Heart left ventricle (tissue), 16 donors: ENCODE measurements at regions not wholly inside any gene's neighbourhood (a gene's known extent, or its start where the extent isn't known, plus 50 kb on each side); places are given as distances from the start of the nearest gene placed in this dataset.

ENCODE experiments used
- ATAC-seq, 4 donors: fragments of 200-7000 bp; cut with Tn5 transposase; one replicate each; pipeline ENCODE4 v1.9.1; 2020 to 2022; ENCODE audit warnings: moderate library complexity in 4 of 4, mild to moderate bottlenecking in 3 of 4, moderate number of reproducible peaks in 1 of 4
- DNase-seq, 5 donors: peaks; one replicate each; pipeline ENCODE4 v3.0.0-alpha.2; 2020
- H3K27ac ChIP-seq, 12 donors: fragments of 200-600 bp; sonication (generic) in 4 of 12; one replicate each; pipeline versions ENCODE4 v1.5.0 to v1.8.0; 2016 to 2022; ENCODE audit warnings: mild to moderate bottlenecking in 2 of 12
- H3K27me3 ChIP-seq, 9 donors: fragments of 200-600 bp; sonication (generic) in 2 of 9; one replicate each; pipeline versions ENCODE4 v1.5.1 to v1.8.0; 2016 to 2022; ENCODE audit warnings: mild to moderate bottlenecking in 3 of 9
- H3K36me3 ChIP-seq, 9 donors: fragments of 200-600 bp; sonication (generic) in 2 of 9; one replicate each; pipeline versions ENCODE4 v1.5.0 to v1.8.0; 2018 to 2022; ENCODE audit warnings: mild to moderate bottlenecking in 2 of 9
- H3K4me1 ChIP-seq, 12 donors: fragments of 200-600 bp; sonication (generic) in 4 of 12; one replicate each; pipeline versions ENCODE4 v1.5.0 to v1.8.0; 2016 to 2022; ENCODE audit warnings: mild to moderate bottlenecking in 3 of 12
- H3K4me3 ChIP-seq, 12 donors: fragments of 200-600 bp; sonication (generic) in 4 of 12; one replicate each; pipeline versions ENCODE4 v1.5.0 to v1.8.0; 2017 to 2022; ENCODE audit warnings: mild to moderate bottlenecking in 9 of 12, moderate library complexity in 4 of 12
- H3K9me3 ChIP-seq, 12 donors: fragments of 200-600 bp; sonication (generic) in 4 of 12; one replicate each; pipeline versions ENCODE4 v1.5.0 to v1.8.0; 2016 to 2022; ENCODE audit warnings: mild to moderate bottlenecking in 1 of 12
- POLR2A ChIP-seq, 2 donors: fragments of 450-650 bp; IDR thresholded peaks; one replicate each; pipeline ENCODE4 v1.6.1; 2017; ENCODE audit warnings: antibody characterized with exemption in 2 of 2, mild to moderate bottlenecking in 2 of 2, moderate library complexity in 2 of 2
- WGBS, 4 donors: extraction: QIAGEN DNeasy Blood & Tissue Kit in 2 of 4; methylation state at CpG; one replicate each; pipeline versions ENCODE4 v1.1.5 to v1.1.7; 2013 to 2018; 5-methylcytosine and 5-hydroxymethylcytosine counted together
- intact Hi-C, 10 donors: fragments of 100-400 bp; cut with DNase I; formaldehyde crosslinking; loops; one replicate each; pipeline versions ENCODE4 v1.11.1 to v1.14.2; 2022
- TF ChIP-seq, protein P1 (sequence below), 12 donors: fragments of 200-600 bp; sonication (generic) in 4 of 12; IDR thresholded peaks; one replicate each; pipeline versions ENCODE4 v1.5.0 to v1.8.0; 2018 to 2022; ENCODE audit warnings: antibody characterized with exemption in 12 of 12, mild to moderate bottlenecking in 5 of 12
- donor health status: ischemic (EF 13 %, LVEDD 7.1; RV severe dilation, severe dysfunction).
- donor health status: healthy with polysubstance abuse.
- donor health status: DM: no; HTN: yes; CAD: no.
- donor health status: DM: no; HTN: no; CAD: no.
- donor health status: ischemic (EF 25% LVEDD 6.9; RV normal size, moderate dysfunction).
- donor health status: ischemic (EF 25% LVEDD 5.7; RV mildly dilated, moderate dysfunction).
- donor health status: healthy.
- donor health status: DM: yes; HTN: yes; CAD: no.
- donor health status: ischemic (EF 35%, LVEDD 5.7; RV mildly dilated, moderate dysfunction).
- donor health status: nonischemic (EF 11% LVEDD 7.7; RV severe dilation, severe dysfunction).
- donor health status: DM: yes; HTN: yes; CAD: no.
- donor health status: PGD.
- donor health status: ischemic (EF 29% LVEDD 5.4; RV normal size, mild dysfunction).
- donor health status: nonischemic (EF 23%, LVEDD 6.1; RV moderate dilation, normal function).

DNA sequence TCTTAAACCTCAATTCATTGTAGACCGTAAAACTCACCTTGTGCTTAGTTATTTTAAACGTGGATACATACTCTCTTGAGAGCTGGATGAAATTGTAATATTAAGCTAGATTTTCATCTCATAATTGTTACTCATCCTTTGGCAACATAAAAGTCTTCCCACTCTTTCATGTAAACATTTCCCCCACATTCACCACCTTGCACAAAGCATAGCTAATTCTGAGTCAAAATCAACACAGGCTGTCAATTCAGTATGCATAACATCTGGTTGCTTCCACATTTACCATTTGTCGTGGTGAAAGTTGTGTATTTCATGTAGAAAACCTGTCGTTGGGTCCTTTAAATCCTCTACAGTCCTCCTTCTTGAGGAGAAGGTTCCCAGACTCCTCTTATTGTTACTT is 524.6 kb downstream of the OTOL1 start:
- intact Hi-C loops, result no loop called here
- ATAC-seq, result no peak
- Histone ChIP-seq H3K4me3 (no peak overlapping the region), H3K36me3 (no peaks in the 10 kb centered on the region), H3K27ac (no peak overlapping the region), H3K9me3 (no peaks in the 10 kb centered on the region), H3K27me3 (no peaks in the 10 kb centered on the region), H3K4me1 (no peaks in the 10 kb centered on the region)
- DNase-seq, result no peak
- TF ChIP-seq, protein P1, sequence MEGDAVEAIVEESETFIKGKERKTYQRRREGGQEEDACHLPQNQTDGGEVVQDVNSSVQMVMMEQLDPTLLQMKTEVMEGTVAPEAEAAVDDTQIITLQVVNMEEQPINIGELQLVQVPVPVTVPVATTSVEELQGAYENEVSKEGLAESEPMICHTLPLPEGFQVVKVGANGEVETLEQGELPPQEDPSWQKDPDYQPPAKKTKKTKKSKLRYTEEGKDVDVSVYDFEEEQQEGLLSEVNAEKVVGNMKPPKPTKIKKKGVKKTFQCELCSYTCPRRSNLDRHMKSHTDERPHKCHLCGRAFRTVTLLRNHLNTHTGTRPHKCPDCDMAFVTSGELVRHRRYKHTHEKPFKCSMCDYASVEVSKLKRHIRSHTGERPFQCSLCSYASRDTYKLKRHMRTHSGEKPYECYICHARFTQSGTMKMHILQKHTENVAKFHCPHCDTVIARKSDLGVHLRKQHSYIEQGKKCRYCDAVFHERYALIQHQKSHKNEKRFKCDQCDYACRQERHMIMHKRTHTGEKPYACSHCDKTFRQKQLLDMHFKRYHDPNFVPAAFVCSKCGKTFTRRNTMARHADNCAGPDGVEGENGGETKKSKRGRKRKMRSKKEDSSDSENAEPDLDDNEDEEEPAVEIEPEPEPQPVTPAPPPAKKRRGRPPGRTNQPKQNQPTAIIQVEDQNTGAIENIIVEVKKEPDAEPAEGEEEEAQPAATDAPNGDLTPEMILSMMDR (IDR thresholded peaks at IDR 0.05), result no peak
- no peak for TF ChIP-seq POLR2A (IDR thresholded peaks at IDR 0.05)
- 64 to 70% (median 67%) methylated on average over 4 of the region's 4 CpGs for WGBS, 4 donors

DNA sequence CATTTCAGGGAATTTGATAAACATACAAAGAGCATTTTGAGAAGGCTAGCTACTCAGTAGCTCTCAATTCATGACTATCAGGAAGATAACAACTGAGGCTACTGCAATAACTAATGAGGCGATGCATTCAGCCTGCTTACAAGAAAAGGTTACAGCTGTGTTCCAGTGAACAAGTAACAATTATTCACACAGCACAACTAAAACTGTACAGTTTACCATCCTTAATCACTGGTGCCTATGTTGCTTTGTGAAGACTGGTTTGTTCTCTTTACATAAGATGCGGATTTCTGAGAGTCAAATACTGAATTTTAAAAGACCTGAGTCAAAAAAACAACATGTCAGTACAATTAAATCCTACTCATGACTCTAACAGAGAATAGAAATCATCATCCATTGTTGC is 526.3 kb downstream of the OTOL1 start:
- H3K4me1 ChIP-seq, result no peaks in the 10 kb centered on the region
- H3K27me3 ChIP-seq, result no peaks in the 10 kb centered on the region
- TF ChIP-seq POLR2A (IDR thresholded peaks at IDR 0.05), result no peak
- TF ChIP-seq, protein P1 (IDR thresholded peaks at IDR 0.05), result no peak
- H3K27ac ChIP-seq, result no peak overlapping the region
- DNase-seq (no peak), ATAC-seq (no peak)
- no peaks in the 10 kb centered on the region for H3K9me3 ChIP-seq
- no peak overlapping the region for H3K4me3 ChIP-seq
- WGBS, 4 donors, result 76 to 79% (median 78%) methylated on average over 2 of the region's 2 CpGs
- no peaks in the 10 kb centered on the region for H3K36me3 ChIP-seq
- intact Hi-C loops, result no loop called here

DNA sequence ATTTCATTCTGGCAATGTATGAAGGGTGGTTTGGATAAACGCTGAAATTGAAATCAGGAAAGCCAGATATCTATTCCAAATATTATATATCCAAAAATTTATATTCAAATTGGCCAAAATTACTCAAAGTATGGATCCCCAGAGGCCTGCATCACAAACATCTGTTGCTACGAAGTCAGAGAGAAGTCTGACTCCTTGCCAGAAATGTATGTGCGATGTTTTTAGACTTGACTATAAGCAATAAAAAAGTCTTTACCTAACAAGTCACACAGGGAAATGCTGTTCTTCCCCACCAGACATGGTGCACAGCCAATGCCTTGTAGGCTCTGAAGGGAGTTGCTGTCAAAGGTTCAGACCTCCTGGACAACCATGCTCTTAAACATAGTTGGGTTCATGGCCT is 533.1 kb downstream of the OTOL1 start:
- Histone ChIP-seq H3K4me3 (no peak overlapping the region), H3K4me1 (no peaks in the 10 kb centered on the region), H3K36me3 (no peaks in the 10 kb centered on the region), H3K9me3 (no peaks in the 10 kb centered on the region), H3K27ac (no peak overlapping the region), H3K27me3 (no peaks in the 10 kb centered on the region)
- ATAC-seq (no peak), DNase-seq (no peak)
- intact Hi-C loops, result no loop called here
- TF ChIP-seq, protein P1 (IDR thresholded peaks at IDR 0.05), result no peak
- no peak for TF ChIP-seq POLR2A (IDR thresholded peaks at IDR 0.05)
- 60 to 83% (median 75%) methylated on average over 3 of the region's 3 CpGs for WGBS, 4 donors

DNA sequence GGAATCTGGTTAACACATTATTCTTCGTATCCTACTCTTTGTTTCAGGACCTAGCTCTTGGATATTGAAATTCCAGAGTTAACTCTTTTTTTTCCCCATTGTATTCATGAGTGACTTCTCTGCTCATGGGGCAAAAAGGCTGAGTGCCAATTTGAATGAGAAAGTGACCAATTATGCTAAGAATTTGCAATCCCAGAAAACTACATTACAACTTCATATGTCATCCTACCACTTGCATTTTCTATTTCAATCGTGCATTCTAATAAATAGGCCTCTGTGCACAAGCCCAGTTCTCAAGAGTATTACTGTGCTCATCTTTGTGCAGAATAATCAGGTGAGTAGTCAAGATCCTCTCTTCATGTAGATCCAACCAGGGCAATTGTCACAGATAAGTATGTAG is 537.8 kb downstream of the OTOL1 start:
- Histone ChIP-seq H3K9me3 (no peaks in the 10 kb centered on the region), H3K27me3 (no peaks in the 10 kb centered on the region), H3K4me1 (no peaks in the 10 kb centered on the region), H3K4me3 (no peak overlapping the region), H3K36me3 (no peaks in the 10 kb centered on the region), H3K27ac (no peak overlapping the region)
- WGBS, 4 donors, result 71 to 80% (median 75%) methylated on average over 2 of the region's 2 CpGs
- ATAC-seq (no peak), DNase-seq (no peak)
- TF ChIP-seq, protein P1 (IDR thresholded peaks at IDR 0.05), result no peak
- TF ChIP-seq POLR2A (IDR thresholded peaks at IDR 0.05), result no peak
- intact Hi-C loops, result no loop called here
